ENCODE measurements at regions not wholly inside any gene's neighbourhood (a gene's known extent, or its start where the extent isn't known, plus 50 kb on each side); places are given as distances from the start of the nearest gene placed in this dataset.
"Not testable (repeated sequence)": the region's sequence is repeated elsewhere in the genome, so short reads cannot be mapped to it uniquely, and the experiment has no call there.

- no peaks in the 10 kb centered on the region for H3K27me3 ChIP-seq (ENCODE audit: control insufficient read depth in 3 of 3, insufficient read depth in 3 of 3, low read length in 3 of 3)
- H3K4me3 ChIP-seq (ENCODE audit: low read length in 3 of 3), result no peak overlapping the region
- peak overlapping the region; percentile 39 for H3K27ac ChIP-seq (ENCODE audit: low read depth, low read length)
- peaks cover 0 to 4% (median 0%) of the 10 kb centered on the region in 3 donors for H3K4me1 ChIP-seq (ENCODE audit: control insufficient read depth in 3 of 3, insufficient read depth in 3 of 3, low read length in 3 of 3)
- H3K9ac ChIP-seq (ENCODE audit: low read depth in 1 of 3, low read length in 3 of 3), result no peak overlapping the region
- no peaks in the 10 kb centered on the region for H3K36me3 ChIP-seq (ENCODE audit: control insufficient read depth in 3 of 3, insufficient read depth in 3 of 3, low read length in 3 of 3)
- no peaks in the 10 kb centered on the region for H3K9me3 ChIP-seq (ENCODE audit: control insufficient read depth in 3 of 3, low read length in 3 of 3)
Observed at GRCh38 chr3:178203165-178203564, 333.1 kb upstream of the KCNMB2 start.

GRCh38 chr3:178203650-178204049 is 332.6 kb upstream of the KCNMB2 start:
- Histone ChIP-seq H3K9me3 (ENCODE audit: control insufficient read depth in 3 of 3, low read length in 3 of 3) (no peaks in the 10 kb centered on the region), H3K4me1 (ENCODE audit: control insufficient read depth in 3 of 3, insufficient read depth in 3 of 3, low read length in 3 of 3) (peaks cover 0 to 4% (median 0%) of the 10 kb centered on the region in 3 donors), H3K4me3 (ENCODE audit: low read length in 3 of 3) (no peak overlapping the region), H3K9ac (ENCODE audit: low read depth in 1 of 3, low read length in 3 of 3) (no peak overlapping the region), H3K36me3 (ENCODE audit: control insufficient read depth in 3 of 3, insufficient read depth in 3 of 3, low read length in 3 of 3) (no peaks in the 10 kb centered on the region), H3K27me3 (ENCODE audit: control insufficient read depth in 3 of 3, insufficient read depth in 3 of 3, low read length in 3 of 3) (no peaks in the 10 kb centered on the region), H3K27ac (ENCODE audit: low read depth, low read length) (peak overlapping the region; percentile 39)

DNA sequence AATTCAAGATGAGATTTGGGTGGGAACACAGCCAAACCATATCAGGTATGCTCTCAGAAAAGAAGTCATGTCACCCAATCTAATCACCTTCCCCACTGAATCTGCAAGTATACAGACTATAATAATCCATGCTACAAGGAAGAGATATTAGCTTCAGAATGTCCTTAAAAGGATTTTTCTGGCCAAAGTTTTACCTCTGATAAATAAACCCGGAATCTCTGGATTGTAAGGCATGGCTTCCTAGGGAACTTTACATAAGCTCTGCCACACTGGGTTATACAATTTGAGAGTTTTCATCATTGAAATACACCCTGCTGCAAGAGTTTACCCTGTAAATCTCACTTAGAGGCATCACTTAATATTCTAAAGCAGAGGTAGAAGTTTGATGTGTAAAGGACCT is 330.5 kb upstream of the KCNMB2 start:
- Histone ChIP-seq H3K4me3 (ENCODE audit: low read length in 3 of 3) (no peak overlapping the region), H3K9ac (ENCODE audit: low read depth in 1 of 3, low read length in 3 of 3) (no peak overlapping the region), H3K4me1 (ENCODE audit: control insufficient read depth in 3 of 3, insufficient read depth in 3 of 3, low read length in 3 of 3) (peaks cover 0 to 4% (median 0%) of the 10 kb centered on the region in 3 donors)

GRCh38 chr3:178206521-178206920 is 329.7 kb upstream of the KCNMB2 start:
- H3K9ac ChIP-seq (ENCODE audit: low read depth in 1 of 3, low read length in 3 of 3), result no peak overlapping the region
- peaks cover 0 to 4% (median 0%) of the 10 kb centered on the region in 3 donors for H3K4me1 ChIP-seq (ENCODE audit: control insufficient read depth in 3 of 3, insufficient read depth in 3 of 3, low read length in 3 of 3)
- H3K4me3 ChIP-seq (ENCODE audit: low read length in 3 of 3), result no peak overlapping the region
- H3K27ac ChIP-seq (ENCODE audit: low read depth, low read length), result no peak overlapping the region
- H3K9me3 ChIP-seq (ENCODE audit: control insufficient read depth in 3 of 3, low read length in 3 of 3), result no peaks in the 10 kb centered on the region
- H3K36me3 ChIP-seq (ENCODE audit: control insufficient read depth in 3 of 3, insufficient read depth in 3 of 3, low read length in 3 of 3), result no peaks in the 10 kb centered on the region
- no peaks in the 10 kb centered on the region for H3K27me3 ChIP-seq (ENCODE audit: control insufficient read depth in 3 of 3, insufficient read depth in 3 of 3, low read length in 3 of 3)

More for the DNA sequence above, 330.5 kb upstream of the KCNMB2 start:
- H3K36me3 ChIP-seq (ENCODE audit: control insufficient read depth in 3 of 3, insufficient read depth in 3 of 3, low read length in 3 of 3), result no peaks in the 10 kb centered on the region
- H3K9me3 ChIP-seq (ENCODE audit: control insufficient read depth in 3 of 3, low read length in 3 of 3), result no peaks in the 10 kb centered on the region
- no peaks in the 10 kb centered on the region for H3K27me3 ChIP-seq (ENCODE audit: control insufficient read depth in 3 of 3, insufficient read depth in 3 of 3, low read length in 3 of 3)
- no peak overlapping the region for H3K27ac ChIP-seq (ENCODE audit: low read depth, low read length)

- not testable (repeated sequence) for H3K27ac ChIP-seq (ENCODE audit: low read depth, low read length); H3K9me3 ChIP-seq (ENCODE audit: control insufficient read depth in 3 of 3, low read length in 3 of 3); H3K4me3 ChIP-seq (ENCODE audit: low read length in 3 of 3); H3K27me3 ChIP-seq (ENCODE audit: control insufficient read depth in 3 of 3, insufficient read depth in 3 of 3, low read length in 3 of 3); H3K36me3 ChIP-seq (ENCODE audit: control insufficient read depth in 3 of 3, insufficient read depth in 3 of 3, low read length in 3 of 3); H3K9ac ChIP-seq (ENCODE audit: low read depth in 1 of 3, low read length in 3 of 3); H3K4me1 ChIP-seq (ENCODE audit: control insufficient read depth in 3 of 3, insufficient read depth in 3 of 3, low read length in 3 of 3)
Observed at GRCh38 chr3:178207161-178207560, 329.1 kb upstream of the KCNMB2 start.

- H3K27ac ChIP-seq (ENCODE audit: low read depth, low read length), result not testable (repeated sequence)
Observed at GRCh38 chr3:178207627-178208026, 328.6 kb upstream of the KCNMB2 start.

DNA sequence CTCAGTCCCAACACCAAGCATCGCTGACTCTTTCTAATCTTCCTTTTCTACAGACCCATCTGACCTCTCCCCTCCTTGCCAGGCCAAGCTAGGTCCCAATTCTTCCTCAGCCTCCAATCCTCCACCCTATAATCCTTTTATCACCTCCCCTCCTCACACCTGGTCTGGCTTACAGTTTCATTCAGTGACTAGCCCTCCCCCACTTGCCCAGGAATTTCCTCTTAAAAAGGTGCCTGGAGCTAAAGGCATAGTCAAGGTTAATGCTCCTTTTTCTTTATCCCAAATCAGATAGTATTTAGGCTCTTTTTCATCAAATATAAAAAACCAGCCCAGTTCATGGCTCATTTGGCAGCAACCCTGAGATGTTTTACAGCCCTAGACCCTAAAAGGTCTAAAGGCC is 327.1 kb upstream of the KCNMB2 start:
- not testable (repeated sequence) for H3K27ac ChIP-seq (ENCODE audit: low read depth, low read length); H3K9ac ChIP-seq (ENCODE audit: low read depth in 1 of 3, low read length in 3 of 3); H3K36me3 ChIP-seq (ENCODE audit: control insufficient read depth in 3 of 3, insufficient read depth in 3 of 3, low read length in 3 of 3); H3K27me3 ChIP-seq (ENCODE audit: control insufficient read depth in 3 of 3, insufficient read depth in 3 of 3, low read length in 3 of 3); H3K4me1 ChIP-seq (ENCODE audit: control insufficient read depth in 3 of 3, insufficient read depth in 3 of 3, low read length in 3 of 3); H3K4me3 ChIP-seq (ENCODE audit: low read length in 3 of 3); H3K9me3 ChIP-seq (ENCODE audit: control insufficient read depth in 3 of 3, low read length in 3 of 3)

More at GRCh38 chr3:178207627-178208026, 328.6 kb upstream of the KCNMB2 start:
- not testable (repeated sequence) for H3K36me3 ChIP-seq (ENCODE audit: control insufficient read depth in 3 of 3, insufficient read depth in 3 of 3, low read length in 3 of 3); H3K9ac ChIP-seq (ENCODE audit: low read depth in 1 of 3, low read length in 3 of 3); H3K4me1 ChIP-seq (ENCODE audit: control insufficient read depth in 3 of 3, insufficient read depth in 3 of 3, low read length in 3 of 3); H3K4me3 ChIP-seq (ENCODE audit: low read length in 3 of 3); H3K27me3 ChIP-seq (ENCODE audit: control insufficient read depth in 3 of 3, insufficient read depth in 3 of 3, low read length in 3 of 3); H3K9me3 ChIP-seq (ENCODE audit: control insufficient read depth in 3 of 3, low read length in 3 of 3)

GRCh38 chr3:178209618-178210017 is 326.6 kb upstream of the KCNMB2 start:
- H3K36me3 ChIP-seq (ENCODE audit: control insufficient read depth in 3 of 3, insufficient read depth in 3 of 3, low read length in 3 of 3); H3K4me1 ChIP-seq (ENCODE audit: control insufficient read depth in 3 of 3, insufficient read depth in 3 of 3, low read length in 3 of 3); H3K27ac ChIP-seq (ENCODE audit: low read depth, low read length): not testable (repeated sequence)

DNA sequence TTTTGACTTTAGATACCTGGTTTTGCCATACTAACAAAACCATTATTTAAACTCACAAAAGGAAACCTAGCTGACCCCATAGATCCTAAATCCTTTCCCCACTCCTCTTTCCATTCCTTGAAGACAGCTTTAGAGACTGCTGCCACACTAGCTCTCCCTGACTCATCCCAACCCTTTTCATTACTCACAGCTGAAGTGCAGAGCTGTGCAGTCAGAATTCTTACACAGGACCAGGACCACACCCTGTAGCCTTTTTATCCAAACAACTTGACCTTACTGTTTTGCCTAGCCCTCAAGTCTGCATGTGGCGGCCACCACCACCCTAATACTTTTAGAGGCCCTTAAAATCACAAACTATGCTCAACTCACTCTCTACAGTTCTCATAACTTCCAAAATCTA is 325.1 kb upstream of the KCNMB2 start:
- H3K27ac ChIP-seq (ENCODE audit: low read depth, low read length); H3K27me3 ChIP-seq (ENCODE audit: control insufficient read depth in 3 of 3, insufficient read depth in 3 of 3, low read length in 3 of 3); H3K9ac ChIP-seq (ENCODE audit: low read depth in 1 of 3, low read length in 3 of 3); H3K4me1 ChIP-seq (ENCODE audit: control insufficient read depth in 3 of 3, insufficient read depth in 3 of 3, low read length in 3 of 3); H3K36me3 ChIP-seq (ENCODE audit: control insufficient read depth in 3 of 3, insufficient read depth in 3 of 3, low read length in 3 of 3); H3K4me3 ChIP-seq (ENCODE audit: low read length in 3 of 3); H3K9me3 ChIP-seq (ENCODE audit: control insufficient read depth in 3 of 3, low read length in 3 of 3): not testable (repeated sequence)

More at GRCh38 chr3:178209618-178210017, 326.6 kb upstream of the KCNMB2 start:
- H3K27me3 ChIP-seq (ENCODE audit: control insufficient read depth in 3 of 3, insufficient read depth in 3 of 3, low read length in 3 of 3); H3K9ac ChIP-seq (ENCODE audit: low read depth in 1 of 3, low read length in 3 of 3); H3K9me3 ChIP-seq (ENCODE audit: control insufficient read depth in 3 of 3, low read length in 3 of 3); H3K4me3 ChIP-seq (ENCODE audit: low read length in 3 of 3): not testable (repeated sequence)

DNA sequence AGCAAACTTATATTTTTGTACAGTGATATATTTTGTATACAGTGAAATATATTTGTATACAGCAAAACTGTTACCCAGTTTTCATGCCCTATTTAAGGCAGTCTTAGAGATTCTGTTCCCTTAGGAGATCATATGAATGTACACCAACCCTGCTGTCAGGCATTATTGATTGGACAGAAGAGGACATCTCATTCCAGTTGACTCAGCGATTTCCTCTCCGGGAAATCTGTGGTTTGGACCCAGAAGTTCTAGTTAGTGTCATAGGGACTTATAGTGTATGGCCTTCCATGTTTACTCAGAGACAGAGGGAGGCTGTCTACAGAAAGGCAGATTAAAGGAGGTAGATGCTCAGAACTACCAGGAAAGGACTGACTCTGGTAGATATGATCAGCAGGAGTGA is 318.8 kb upstream of the KCNMB2 start:
- Histone ChIP-seq H3K36me3 (ENCODE audit: control insufficient read depth in 3 of 3, insufficient read depth in 3 of 3, low read length in 3 of 3) (no peaks in the 10 kb centered on the region), H3K4me1 (ENCODE audit: control insufficient read depth in 3 of 3, insufficient read depth in 3 of 3, low read length in 3 of 3) (no peaks in the 10 kb centered on the region), H3K9me3 (ENCODE audit: control insufficient read depth in 3 of 3, low read length in 3 of 3) (no peaks in the 10 kb centered on the region), H3K27ac (ENCODE audit: low read depth, low read length) (no peak overlapping the region), H3K27me3 (ENCODE audit: control insufficient read depth in 3 of 3, insufficient read depth in 3 of 3, low read length in 3 of 3) (no peaks in the 10 kb centered on the region), H3K9ac (ENCODE audit: low read depth in 1 of 3, low read length in 3 of 3) (no peak overlapping the region), H3K4me3 (ENCODE audit: low read length in 3 of 3) (no peak overlapping the region)

DNA sequence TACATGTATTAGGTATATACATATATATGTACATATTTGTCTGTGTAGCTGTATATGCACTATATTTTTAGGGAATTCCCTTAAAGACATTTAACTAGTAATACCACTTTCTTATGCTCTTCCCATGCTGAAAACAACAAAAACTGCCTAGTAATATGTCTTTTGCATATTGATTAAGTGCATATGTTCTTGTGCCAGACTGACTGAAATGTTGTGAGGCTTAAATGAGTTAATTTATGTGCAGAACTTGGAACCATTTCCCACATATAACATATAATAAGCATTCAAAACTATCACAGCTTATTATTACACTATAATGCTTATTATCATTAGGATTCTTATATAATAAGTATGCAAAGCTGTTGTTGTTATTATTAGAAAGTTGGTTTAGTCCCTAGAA is 318.0 kb upstream of the KCNMB2 start:
- no peak overlapping the region for H3K9ac ChIP-seq (ENCODE audit: low read depth in 1 of 3, low read length in 3 of 3)
- no peaks in the 10 kb centered on the region for H3K36me3 ChIP-seq (ENCODE audit: control insufficient read depth in 3 of 3, insufficient read depth in 3 of 3, low read length in 3 of 3)
- H3K4me3 ChIP-seq (ENCODE audit: low read length in 3 of 3), result no peak overlapping the region
- no peak overlapping the region for H3K27ac ChIP-seq (ENCODE audit: low read depth, low read length)
- no peaks in the 10 kb centered on the region for H3K27me3 ChIP-seq (ENCODE audit: control insufficient read depth in 3 of 3, insufficient read depth in 3 of 3, low read length in 3 of 3)
- no peaks in the 10 kb centered on the region for H3K9me3 ChIP-seq (ENCODE audit: control insufficient read depth in 3 of 3, low read length in 3 of 3)
- H3K4me1 ChIP-seq (ENCODE audit: control insufficient read depth in 3 of 3, insufficient read depth in 3 of 3, low read length in 3 of 3), result no peaks in the 10 kb centered on the region

Data from skeletal muscle tissue (tissue), 3 donors.